SH-SY5Y (cell line): ENCODE measurements at regions not wholly inside any gene's neighbourhood (a gene's known extent, or its start where the extent isn't known, plus 50 kb on each side); places are given as distances from the start of the nearest gene placed in this dataset.

Source experiments
- GATA2 ChIP-seq: IDR thresholded peaks from 2 replicates; pipeline ENCODE4 v1.6.1; 2011; ENCODE audit warnings: mild to moderate bottlenecking, low read depth, low read length
- GATA3 ChIP-seq: IDR thresholded peaks from 2 replicates; pipeline ENCODE4 v1.6.1; 2011; ENCODE audit warnings: low read depth, mild to moderate bottlenecking, low read length, moderate library complexity

GRCh38 chr2:118670276-118670675 is 177.2 kb downstream of the EN1 start:
- TF ChIP-seq GATA3 = no peak
- no peak for TF ChIP-seq GATA2

GRCh38 chr2:118669654-118670053 is 177.8 kb downstream of the EN1 start:
- TF ChIP-seq GATA3 (no peak), GATA2 (no peak)

DNA sequence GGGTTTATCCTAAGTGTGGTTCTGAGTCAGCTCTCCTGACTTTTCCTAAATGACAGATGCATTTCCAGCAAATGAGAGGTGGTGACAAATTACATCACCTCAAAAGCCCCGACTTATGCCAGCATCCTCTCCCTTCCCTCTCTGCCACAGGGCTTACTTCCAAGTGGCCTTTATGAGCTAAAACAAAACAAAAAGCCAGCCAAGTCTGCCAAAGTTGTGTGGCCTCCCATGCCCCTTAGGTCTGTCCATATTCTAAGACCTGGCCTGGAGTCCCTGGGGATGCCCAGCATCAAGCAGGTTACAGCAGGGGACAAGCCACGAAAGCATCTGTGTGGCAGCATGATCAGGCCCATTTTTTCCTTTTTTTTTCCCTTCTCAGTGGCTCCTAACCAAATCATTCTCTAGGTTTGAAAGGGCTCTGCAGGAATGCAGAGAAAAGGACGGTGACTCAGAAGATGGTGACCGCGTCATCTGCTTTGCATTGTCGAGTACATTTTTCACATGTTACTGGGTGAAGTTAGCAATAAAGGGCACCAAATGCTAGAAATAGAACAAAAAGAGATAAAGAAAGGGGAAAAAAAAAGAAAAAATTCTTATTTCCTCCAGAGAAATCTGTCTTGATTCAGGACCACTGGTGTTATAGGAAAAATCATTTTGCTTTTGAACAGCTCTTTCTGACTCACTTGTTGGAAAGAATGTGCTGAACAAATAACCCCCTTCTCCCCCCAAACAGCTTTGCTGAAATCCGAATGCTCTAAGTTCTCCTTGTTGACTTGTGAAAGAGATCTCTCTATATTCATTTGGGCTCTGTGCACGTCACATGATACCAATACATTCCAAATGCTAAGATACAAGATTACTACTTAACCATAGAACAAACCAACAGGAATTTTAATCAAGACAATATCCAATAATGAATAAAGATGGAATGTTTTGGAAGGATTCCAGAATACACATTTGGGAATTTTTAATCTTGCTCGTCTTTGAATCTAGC is 178.7 kb downstream of the EN1 start:
- TF ChIP-seq GATA2 (no peak), GATA3 (no peak)

DNA sequence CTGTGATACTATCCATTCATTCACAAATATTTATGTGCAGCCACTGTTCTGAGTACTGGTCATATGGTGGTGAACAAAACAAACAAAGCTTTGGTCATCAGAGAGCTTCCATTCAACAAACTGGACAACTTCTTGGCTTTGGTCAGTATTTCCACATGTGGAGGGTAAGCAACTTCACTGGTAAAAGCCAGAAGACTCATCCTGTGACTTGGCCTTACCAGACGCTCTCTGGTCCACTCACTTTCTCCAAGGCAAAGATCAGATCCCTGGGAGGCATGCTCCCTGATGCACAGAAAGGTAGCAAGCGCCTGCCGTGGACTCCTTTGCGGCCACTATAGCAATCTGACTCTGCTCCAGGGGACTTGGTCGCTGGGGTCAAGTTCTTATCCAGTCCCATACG is 179.5 kb downstream of the EN1 start:
- TF ChIP-seq GATA2 (no peak), GATA3 (no peak)

GRCh38 chr2:118667348-118667747 is 180.1 kb downstream of the EN1 start:
- TF ChIP-seq GATA3 (no peak), GATA2 (no peak)

DNA sequence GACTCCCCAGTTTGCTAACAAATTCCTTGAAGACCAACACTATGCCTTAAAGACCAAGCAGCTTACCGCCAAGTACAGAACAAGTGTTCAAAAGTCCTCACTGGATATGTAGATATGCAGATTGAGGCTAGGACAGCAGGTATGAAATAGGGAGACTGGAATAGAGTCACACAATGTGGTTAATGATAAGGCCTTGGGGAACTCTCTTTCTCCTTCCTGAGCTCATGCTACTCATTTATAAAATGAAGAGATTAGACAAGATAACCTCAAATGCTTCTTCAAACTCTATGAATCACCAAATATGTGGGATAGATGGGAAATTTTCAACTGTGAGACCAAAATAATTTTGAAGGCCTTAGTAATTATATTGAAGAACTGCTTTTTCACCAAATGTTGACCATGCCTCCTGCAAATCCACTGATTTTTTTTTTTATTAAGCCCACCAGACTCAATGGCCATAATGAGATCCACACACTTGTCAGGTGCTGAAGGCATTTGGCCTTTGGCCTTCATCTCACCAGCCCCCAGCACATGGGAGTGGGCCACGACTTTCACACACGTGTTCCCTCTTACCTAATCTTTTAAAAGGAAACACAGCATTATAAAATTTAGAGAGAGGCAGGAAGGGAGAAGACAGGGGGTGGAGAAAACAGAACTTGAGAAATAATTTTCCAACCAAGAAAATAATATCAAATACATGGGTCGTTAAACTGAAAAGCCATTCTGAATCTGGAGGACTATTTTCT is 181.5 kb downstream of the EN1 start:
- no peak for TF ChIP-seq GATA2
- no peak for TF ChIP-seq GATA3

GRCh38 chr2:118661179-118661578 is 186.3 kb downstream of the EN1 start:
- TF ChIP-seq GATA2 = no peak

DNA sequence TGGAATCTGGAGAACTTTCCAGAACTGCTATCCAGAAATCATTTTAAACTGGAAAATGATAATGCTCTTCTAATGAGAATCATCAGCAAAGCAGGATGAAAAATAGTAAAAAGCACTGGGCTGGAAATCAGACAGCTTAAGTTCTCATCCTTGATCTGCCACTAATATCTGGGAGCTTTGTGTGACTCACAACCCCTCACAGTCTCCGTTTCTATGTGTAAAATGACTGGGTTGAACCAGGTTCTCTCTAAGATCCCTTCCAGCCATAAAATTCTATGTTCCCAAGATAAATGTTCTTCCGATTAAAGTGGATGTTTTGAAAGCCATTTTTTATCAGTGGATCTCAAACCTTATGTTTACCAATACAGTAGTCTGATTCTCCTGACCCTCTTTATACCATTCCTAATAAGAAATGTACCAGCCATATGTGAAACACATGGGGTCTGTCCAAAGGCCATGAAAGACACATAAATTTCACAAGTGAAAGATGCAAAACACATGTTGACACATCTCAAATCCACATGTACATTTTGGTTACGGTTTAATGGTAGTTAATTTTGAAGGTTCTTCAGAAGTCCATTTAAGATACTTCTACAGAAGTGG is 188.8 kb downstream of the EN1 start:
- TF ChIP-seq GATA2 (no peak), GATA3 (no peak)

DNA sequence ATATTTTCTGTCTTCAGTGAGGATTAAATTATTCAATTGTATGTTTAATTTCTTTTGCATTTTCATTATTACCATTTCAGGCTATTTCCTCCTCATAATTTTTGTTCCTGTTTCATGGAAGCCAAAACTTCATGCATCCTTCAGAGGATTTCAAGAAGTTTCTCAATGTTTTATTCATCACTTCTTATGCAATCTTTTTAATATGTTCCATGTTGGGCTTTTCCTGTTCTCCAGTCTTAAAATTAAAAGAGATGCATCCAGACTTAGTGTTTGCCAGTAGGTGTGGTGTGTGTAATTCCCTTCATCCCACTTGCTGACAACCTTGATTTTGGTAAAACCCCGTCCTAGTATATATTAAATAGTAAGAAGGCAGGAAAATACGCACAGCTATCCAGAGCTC is 190.0 kb downstream of the EN1 start:
- TF ChIP-seq GATA2 (no peak), GATA3 (no peak)

- TF ChIP-seq GATA2 = no peak
- no peak for TF ChIP-seq GATA3
Measured at GRCh38 chr2:118654945-118655344, 192.5 kb downstream of the EN1 start.

- TF ChIP-seq GATA3 (no peak), GATA2 (no peak)
Measured at GRCh38 chr2:118650327-118650726, 197.1 kb downstream of the EN1 start.

DNA sequence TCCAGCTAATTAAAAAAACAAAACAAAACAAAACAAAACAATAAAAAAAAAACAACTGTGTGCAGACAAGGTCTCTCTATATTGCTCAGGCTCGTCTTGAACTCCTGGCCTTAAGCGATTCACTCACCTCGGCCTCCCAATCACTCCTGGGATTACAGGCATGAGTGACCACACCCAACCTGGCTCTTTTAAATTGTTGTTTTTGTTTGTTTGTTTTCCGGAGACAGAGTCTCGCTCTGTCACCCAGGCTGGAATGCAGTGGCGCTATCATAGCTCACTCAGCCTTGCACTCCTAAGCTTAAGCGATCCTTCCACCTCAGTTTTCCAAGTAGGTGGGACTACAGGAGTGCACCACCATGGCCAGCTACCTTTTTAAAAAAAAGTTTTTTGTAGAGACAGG is 201.6 kb downstream of the EN1 start:
- TF ChIP-seq GATA2 = no peak
- no peak for TF ChIP-seq GATA3

GRCh38 chr2:118644190-118644589 is 203.3 kb downstream of the EN1 start:
- TF ChIP-seq GATA2 (no peak), GATA3 (no peak)

DNA sequence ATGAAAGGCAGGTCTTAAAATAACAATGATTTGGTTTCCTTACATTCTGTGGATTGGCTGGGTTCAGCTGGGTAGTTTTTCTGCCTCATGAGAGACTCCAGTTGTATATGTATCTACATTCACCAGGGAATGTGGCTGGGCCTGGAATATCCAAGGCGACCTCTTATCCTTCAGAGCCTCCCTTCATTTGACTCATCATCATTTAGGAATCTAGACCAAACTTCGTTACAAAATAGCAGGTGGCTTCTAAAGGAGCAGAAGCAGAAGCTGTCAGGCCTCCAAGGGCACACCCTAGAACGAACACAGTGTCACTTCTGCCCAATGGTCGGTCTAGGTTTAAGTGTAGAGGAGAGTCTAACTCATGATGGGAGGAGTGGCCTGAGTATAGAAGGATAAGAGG is 204.2 kb downstream of the EN1 start:
- no peak for TF ChIP-seq GATA3
- TF ChIP-seq GATA2 = no peak
